ENCODE measurements at regions not wholly inside any gene's neighbourhood (a gene's known extent, or its start where the extent isn't known, plus 50 kb on each side); places are given as distances from the start of the nearest gene placed in this dataset.

DNA sequence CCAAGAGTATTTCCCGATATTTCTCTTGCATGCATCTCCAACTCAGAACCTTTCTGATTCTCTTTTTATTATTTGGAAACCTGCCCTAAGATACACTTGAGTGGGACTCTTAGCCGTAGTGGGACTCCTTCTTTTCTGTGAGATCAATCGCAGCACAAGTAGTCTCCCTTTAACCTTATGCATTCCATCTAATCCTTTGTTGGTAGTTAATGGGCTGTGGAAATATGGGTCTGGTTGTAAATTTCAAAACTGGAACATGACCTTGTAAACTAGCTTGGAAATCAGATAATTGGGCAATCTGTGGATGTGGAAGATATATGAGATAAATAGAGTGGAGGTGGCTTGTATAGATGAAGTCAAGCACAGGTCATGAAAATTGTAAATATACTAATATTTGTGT, 350.0 kb downstream of the NDFIP2 start:
- H3K4me1 ChIP-seq (ENCODE audit: control insufficient read depth, insufficient read depth, low read length) = peaks cover 2% of the 10 kb centered on the region; the same call in 1 of the 2 replicates
- no peak overlapping the region for H2BK20ac ChIP-seq (ENCODE audit: low read depth, low read length)
- TF ChIP-seq MXI1 (IDR thresholded peaks at IDR 0.05; ENCODE audit: borderline replicate concordance, low read depth, low read length) (no peak), SMC3 (IDR thresholded peaks at IDR 0.05; ENCODE audit: low read depth, low read length) (no peak), MAFK (IDR thresholded peaks at IDR 0.05; ENCODE audit: low read depth, low read length) (no peak), RFX5 (IDR thresholded peaks at IDR 0.05; ENCODE audit: low read depth, low read length) (no peak), CHD1 (IDR thresholded peaks at IDR 0.05; ENCODE audit: low read depth, low read length) (no peak), BHLHE40 (IDR thresholded peaks at IDR 0.05; ENCODE audit: low read depth, low read length) (no peak), FOS (IDR thresholded peaks at IDR 0.05; ENCODE audit: low read depth, low read length) (no peak), NFE2L2 (IDR thresholded peaks at IDR 0.05; ENCODE audit: low read depth, low read length) (no peak), RCOR1 (IDR thresholded peaks at IDR 0.05; ENCODE audit: insufficient replicate concordance, low read length) (no peak), POLR2A (IDR thresholded peaks at IDR 0.05; ENCODE audit: low read depth, low read length) (no peak), RAD21 (IDR thresholded peaks at IDR 0.05; ENCODE audit: low read length) (no peak)
- TF ChIP-seq, protein P1, sequence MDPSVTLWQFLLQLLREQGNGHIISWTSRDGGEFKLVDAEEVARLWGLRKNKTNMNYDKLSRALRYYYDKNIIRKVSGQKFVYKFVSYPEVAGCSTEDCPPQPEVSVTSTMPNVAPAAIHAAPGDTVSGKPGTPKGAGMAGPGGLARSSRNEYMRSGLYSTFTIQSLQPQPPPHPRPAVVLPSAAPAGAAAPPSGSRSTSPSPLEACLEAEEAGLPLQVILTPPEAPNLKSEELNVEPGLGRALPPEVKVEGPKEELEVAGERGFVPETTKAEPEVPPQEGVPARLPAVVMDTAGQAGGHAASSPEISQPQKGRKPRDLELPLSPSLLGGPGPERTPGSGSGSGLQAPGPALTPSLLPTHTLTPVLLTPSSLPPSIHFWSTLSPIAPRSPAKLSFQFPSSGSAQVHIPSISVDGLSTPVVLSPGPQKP (IDR thresholded peaks at IDR 0.05; ENCODE audit: borderline replicate concordance, low read depth, low read length) = no peak
- TF ChIP-seq, protein P2, sequence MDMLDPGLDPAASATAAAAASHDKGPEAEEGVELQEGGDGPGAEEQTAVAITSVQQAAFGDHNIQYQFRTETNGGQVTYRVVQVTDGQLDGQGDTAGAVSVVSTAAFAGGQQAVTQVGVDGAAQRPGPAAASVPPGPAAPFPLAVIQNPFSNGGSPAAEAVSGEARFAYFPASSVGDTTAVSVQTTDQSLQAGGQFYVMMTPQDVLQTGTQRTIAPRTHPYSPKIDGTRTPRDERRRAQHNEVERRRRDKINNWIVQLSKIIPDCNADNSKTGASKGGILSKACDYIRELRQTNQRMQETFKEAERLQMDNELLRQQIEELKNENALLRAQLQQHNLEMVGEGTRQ (IDR thresholded peaks at IDR 0.05; ENCODE audit: low read depth, low read length) = no peak
- no peak overlapping the region for H3K56ac ChIP-seq (ENCODE audit: extremely low read depth, insufficient read depth, low read length)
- in situ Hi-C loops (cut with MboI; ENCODE audit: low sequenced_read_pairs) (no loop called here), intact Hi-C loops (cut with micrococcal nuclease) (no loop called here), dilution Hi-C loops (cut with HindIII; ENCODE audit: low sequenced_read_pairs, unreplicated experiment) (no loop called here)
- no peak overlapping the region for H3K23ac ChIP-seq (ENCODE audit: low read depth, low read length)
- ChIA-PET POLR2A (ENCODE audit: unreplicated experiment) (no interaction called here), CTCF (no interaction called here)
- H3K4me3 ChIP-seq (ENCODE audit: insufficient read depth, low read depth, low read length) = no peak overlapping the region
- H3K27ac ChIP-seq (ENCODE audit: insufficient read depth, low read length) = no peak overlapping the region
- no peaks in the 10 kb centered on the region for H3K36me3 ChIP-seq (ENCODE audit: control insufficient read depth, insufficient read depth, low read length)
- BruUV-seq (replicated peaks) = no TSS peak
- H2AFZ ChIP-seq (replicated peaks; ENCODE audit: low read length, poor library complexity) = no peak overlapping the region
- no peak overlapping the region for H2AK5ac ChIP-seq (ENCODE audit: low read depth, low read length)
- H2BK5ac ChIP-seq (ENCODE audit: low read depth, low read length, poor library complexity, severe bottlenecking) = no peak overlapping the region
- no peak overlapping the region for H4K91ac ChIP-seq (ENCODE audit: insufficient read depth, low read depth, low read length)
- DNase-seq (no peak), ATAC-seq (ENCODE audit: low read depth) (no peak)
- no peaks in the 10 kb centered on the region for H3K79me1 ChIP-seq (ENCODE audit: low read depth in 1 of 2, low read length in 2 of 2)
- H3K27me3 ChIP-seq (ENCODE audit: control insufficient read depth, insufficient read depth, low read length) = no peaks in the 10 kb centered on the region
- H3K9me3 ChIP-seq (ENCODE audit: control insufficient read depth, insufficient read depth, low read length) = no peaks in the 10 kb centered on the region
- WGBS, 2 experiments (ENCODE audit: extremely low coverage in 2 of 2, insufficient read length in 1 of 2) = 100% methylated on average over 1 of the region's 3 CpGs; no CpG with 5 or more reads in 1 of the 2 experiments
- no peak overlapping the region for H4K8ac ChIP-seq (ENCODE audit: low read depth in 2 of 2, low read length in 2 of 2)
- H4K5ac ChIP-seq (ENCODE audit: low read depth, low read length) = no peak overlapping the region
- H2AK9ac ChIP-seq (replicated peaks; ENCODE audit: low read depth, low read length, poor library complexity) = no peak overlapping the region
- no peak overlapping the region for H3K9ac ChIP-seq (ENCODE audit: low read depth, low read length)
- H3K14ac ChIP-seq (replicated peaks; ENCODE audit: low read depth, low read length) = no peak overlapping the region; the same call in 1 of the 2 replicates
- no peak overlapping the region for H2BK120ac ChIP-seq (ENCODE audit: low read depth, low read length)
- H3K18ac ChIP-seq (ENCODE audit: low read depth, low read length) = no peak overlapping the region
- no peaks in the 10 kb centered on the region for H4K20me1 ChIP-seq (ENCODE audit: insufficient read depth, low read length)
- H3K4ac ChIP-seq (ENCODE audit: low read depth, low read length) = no peak overlapping the region
- no peak overlapping the region for H2BK15ac ChIP-seq (ENCODE audit: low read depth, low read length)
- H3K4me2 ChIP-seq (ENCODE audit: low read depth, low read length) = no peak overlapping the region
- no peaks in the 10 kb centered on the region for H3K9me1 ChIP-seq (ENCODE audit: insufficient read depth, low read length)

All from IMR-90 (cell line).